Smooth muscle cell (in vitro differentiated cells): ENCODE measurements at regions not wholly inside any gene's neighbourhood (a gene's known extent, or its start where the extent isn't known, plus 50 kb on each side); places are given as distances from the start of the nearest gene placed in this dataset.

ENCODE experiments used
- DNase-seq: peaks from one replicate; lab custom pipeline; 2025; ENCODE audit not compliant: unreplicated experiment; lab: John Stamatoyannopoulos, UW
- H2AFZ ChIP-seq: fragments of 200-600 bp; sonication (generic); 2 replicates; pipeline ENCODE4 v1.6.0; 2016; ENCODE audit warnings: antibody characterized with exemption, low read depth, mild to moderate bottlenecking
- H3F3A ChIP-seq: fragments of 200-600 bp; sonication (generic); 2 replicates; pipeline ENCODE4 v1.6.0; 2017; ENCODE audit warnings: antibody characterized with exemption, low read depth
- H3K27ac ChIP-seq: fragments of 200-600 bp; sonication (generic); 2 replicates; pipeline ENCODE4 v1.5.1; 2016; ENCODE audit warnings: low read depth, mild to moderate bottlenecking
- H3K27me3 ChIP-seq: fragments of 200-600 bp; sonication (generic); 2 replicates; pipeline ENCODE4 v1.6.1; 2016; ENCODE audit warnings: low read depth, mild to moderate bottlenecking
- H3K36me3 ChIP-seq: fragments of 200-600 bp; sonication (generic); 2 replicates; pipeline ENCODE4 v1.5.1; 2016; ENCODE audit warnings: low read depth
- H3K4me1 ChIP-seq: fragments of 200-600 bp; sonication (generic); 2 replicates; pipeline ENCODE4 v1.5.1; 2016; ENCODE audit warnings: low read depth
- H3K4me2 ChIP-seq: fragments of 200-600 bp; sonication (generic); 2 replicates; pipeline ENCODE4 v1.6.0; 2016; ENCODE audit warnings: mild to moderate bottlenecking
- H3K4me3 ChIP-seq: fragments of 200-600 bp; sonication (generic); 2 replicates; pipeline ENCODE4 v1.5.1; 2016; ENCODE audit warnings: mild to moderate bottlenecking
- H3K79me2 ChIP-seq: fragments of 200-600 bp; sonication (generic); 2 replicates; pipeline ENCODE4 v1.6.0; 2016; ENCODE audit warnings: low read depth, mild to moderate bottlenecking
- H3K9ac ChIP-seq: fragments of 200-600 bp; sonication (generic); 2 replicates; pipeline ENCODE4 v1.6.0; 2016; ENCODE audit warnings: low read depth
- H3K9me3 ChIP-seq: fragments of 200-600 bp; sonication (generic); replicated peaks from 2 replicates; pipeline ENCODE4 v1.5.1; 2016; ENCODE audit warnings: low read depth
- H4K20me1 ChIP-seq: fragments of 200-600 bp; sonication (generic); 2 replicates; pipeline ENCODE4 v1.6.0; 2016; ENCODE audit warnings: low read depth
- CTCF ChIP-seq: fragments of 200-600 bp; sonication (generic); IDR thresholded peaks from 2 replicates; pipeline ENCODE4 v1.5.1; 2017; ENCODE audit warnings: borderline replicate concordance, mild to moderate bottlenecking, antibody characterized with exemption; ENCODE audit not compliant: insufficient read depth, poor library complexity, severe bottlenecking
- WGBS: methylation state at CpG from one replicate; pipeline ENCODE4 v1.1.7; 2016; ENCODE audit warnings: low lambda C conversion rate; 5-methylcytosine and 5-hydroxymethylcytosine counted together

- Histone ChIP-seq H3K79me2 (no peaks in the 10 kb centered on the region), H3K9me3 (no peaks in the 10 kb centered on the region), H4K20me1 (no peaks in the 10 kb centered on the region), H3K4me1 (peaks cover 4% of the 10 kb centered on the region), H3K4me3 (no peak overlapping the region), H3K27ac (no peak overlapping the region), H3K27me3 (no peaks in the 10 kb centered on the region), H3K36me3 (no peaks in the 10 kb centered on the region), H3K9ac (no peak overlapping the region), H2AFZ (peak overlapping the region; percentile 65), H3K4me2 (no peak overlapping the region), H3F3A (no peaks in the 10 kb centered on the region)
- TF ChIP-seq CTCF = no peak
- no peak for DNase-seq
- 48% methylated on average over 4 of the region's 4 CpGs for WGBS
These were observed 322.1 kb downstream of the FAM170A start for GRCh38 chr5:119951330-119951934.

DNA sequence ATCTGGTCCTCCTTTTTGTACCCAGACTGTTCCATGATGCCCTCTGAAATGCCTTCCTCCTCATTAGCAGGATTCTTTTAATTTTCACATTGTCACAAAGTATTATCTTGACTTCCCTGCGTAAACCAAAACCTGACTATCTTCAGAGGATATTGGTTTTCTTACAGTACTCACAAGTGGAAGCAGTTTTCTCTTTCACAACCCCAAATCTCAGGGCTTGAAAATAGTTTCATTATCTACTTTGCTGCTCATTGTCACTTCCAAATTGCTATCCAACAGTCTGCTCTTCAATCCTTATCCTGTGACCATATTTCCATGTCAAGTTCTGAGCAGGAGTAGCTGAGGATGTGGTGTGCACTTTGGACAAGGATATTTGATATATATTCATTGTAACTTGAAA is 324.1 kb downstream of the FAM170A start:
- peaks cover 4% of the 10 kb centered on the region for H3K4me1 ChIP-seq
- no peak for TF ChIP-seq CTCF
- WGBS = 82% methylated on average over 1 of the region's 1 CpG

GRCh38 chr5:119954106-119954505 is 324.7 kb downstream of the FAM170A start:
- peaks cover 4% of the 10 kb centered on the region for H3K4me1 ChIP-seq
- DNase-seq = no peak
- H2AFZ ChIP-seq = no peak overlapping the region
- H3K4me3 ChIP-seq = no peak overlapping the region
- no peaks in the 10 kb centered on the region for H3K36me3 ChIP-seq
- no peak for TF ChIP-seq CTCF
- no peaks in the 10 kb centered on the region for H3K79me2 ChIP-seq
- no peaks in the 10 kb centered on the region for H3F3A ChIP-seq
- H3K27me3 ChIP-seq = no peaks in the 10 kb centered on the region
- H3K9me3 ChIP-seq = no peaks in the 10 kb centered on the region
- H3K4me2 ChIP-seq = no peak overlapping the region
- no peak overlapping the region for H3K27ac ChIP-seq
- no peak overlapping the region for H3K9ac ChIP-seq
- H4K20me1 ChIP-seq = no peaks in the 10 kb centered on the region

More for the DNA sequence above, 324.1 kb downstream of the FAM170A start:
- no peak for DNase-seq
- H3K27me3 ChIP-seq = no peaks in the 10 kb centered on the region
- H3K4me2 ChIP-seq = no peak overlapping the region
- H3K9ac ChIP-seq = no peak overlapping the region
- H3K36me3 ChIP-seq = no peaks in the 10 kb centered on the region
- H3K9me3 ChIP-seq = no peaks in the 10 kb centered on the region
- no peaks in the 10 kb centered on the region for H4K20me1 ChIP-seq
- H3K79me2 ChIP-seq = no peaks in the 10 kb centered on the region
- H3K27ac ChIP-seq = no peak overlapping the region
- H3F3A ChIP-seq = no peaks in the 10 kb centered on the region
- H2AFZ ChIP-seq = no peak overlapping the region
- H3K4me3 ChIP-seq = no peak overlapping the region

DNA sequence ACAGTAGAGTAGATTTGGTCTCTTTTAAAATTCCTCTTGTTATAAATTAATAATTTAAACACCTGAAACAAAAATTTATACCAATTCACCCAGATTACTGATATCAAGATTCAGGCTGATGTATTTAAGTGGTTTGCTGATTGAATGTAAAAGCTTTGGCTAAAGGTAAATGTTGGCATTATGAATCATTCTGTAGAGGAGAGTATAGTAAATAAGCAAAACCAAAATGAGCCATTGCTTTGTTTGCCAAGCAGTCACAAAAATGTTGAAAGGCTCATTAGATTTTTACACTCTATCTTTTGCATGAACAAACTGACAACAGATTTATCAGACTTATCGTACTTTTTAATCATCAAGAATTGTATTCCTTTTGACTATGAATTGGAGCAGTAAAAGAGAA is 332.6 kb downstream of the FAM170A start:
- no peak for TF ChIP-seq CTCF
- Histone ChIP-seq H3K27ac (no peak overlapping the region), H3K79me2 (no peaks in the 10 kb centered on the region), H3K4me3 (no peak overlapping the region), H3K36me3 (no peaks in the 10 kb centered on the region), H3F3A (no peaks in the 10 kb centered on the region), H3K4me1 (no peaks in the 10 kb centered on the region), H4K20me1 (no peaks in the 10 kb centered on the region), H3K27me3 (no peaks in the 10 kb centered on the region), H3K9me3 (no peaks in the 10 kb centered on the region), H3K4me2 (no peak overlapping the region), H3K9ac (no peak overlapping the region), H2AFZ (no peak overlapping the region)
- WGBS = 87% methylated on average over 1 of the region's 1 CpG
- no peak for DNase-seq
